ENCODE measurements at regions not wholly inside any gene's neighbourhood (a gene's known extent, or its start where the extent isn't known, plus 50 kb on each side); places are given as distances from the start of the nearest gene placed in this dataset.

GRCh38 chr22:48004038-48004437 lies 1241.6 kb downstream of the TBC1D22A start:
- TF ChIP-seq CTCF (IDR thresholded peaks at IDR 0.05) (no peak), TCF7L2 (IDR thresholded peaks at IDR 0.05; ENCODE audit: low read depth, low read length) (no peak)

All from Panc1 (cell line).